ENCODE measurements at regions not wholly inside any gene's neighbourhood (a gene's known extent, or its start where the extent isn't known, plus 50 kb on each side); places are given as distances from the start of the nearest gene placed in this dataset.
"Not testable (repeated sequence)": the region's sequence is repeated elsewhere in the genome, so short reads cannot be mapped to it uniquely, and the experiment has no call there.

- no peak for DNase-seq (ENCODE audit: extremely low read depth in 1 of 11, low read depth in 9 of 11, low spot score in 4 of 11)
These were observed 117.8 kb downstream of the DUSP6 start for GRCh38 chr12:89234324-89235114.

- DNase-seq (ENCODE audit: extremely low read depth in 1 of 11, low read depth in 9 of 11, low spot score in 4 of 11): no peak
These were observed 120.6 kb downstream of the DUSP6 start for GRCh38 chr12:89231686-89232085.

GRCh38 chr12:89230376-89231315 is 121.7 kb downstream of the DUSP6 start:
- DNase-seq (ENCODE audit: extremely low read depth in 1 of 11, low read depth in 9 of 11, low spot score in 4 of 11): peak in 5 of 11 donors; percentile 12 to 47 (median 42)

- no peak for DNase-seq (ENCODE audit: extremely low read depth in 1 of 11, low read depth in 9 of 11, low spot score in 4 of 11)
These were observed 123.8 kb downstream of the DUSP6 start for GRCh38 chr12:89228491-89228890.

GRCh38 chr12:89227774-89228173 is 124.5 kb downstream of the DUSP6 start:
- no peak for DNase-seq (ENCODE audit: extremely low read depth in 1 of 11, low read depth in 9 of 11, low spot score in 4 of 11)

- peak; percentile 31 to 81 (median 49) for DNase-seq (ENCODE audit: extremely low read depth in 1 of 11, low read depth in 9 of 11, low spot score in 4 of 11)
These were observed 126.4 kb downstream of the DUSP6 start for GRCh38 chr12:89225808-89226411.

DNA sequence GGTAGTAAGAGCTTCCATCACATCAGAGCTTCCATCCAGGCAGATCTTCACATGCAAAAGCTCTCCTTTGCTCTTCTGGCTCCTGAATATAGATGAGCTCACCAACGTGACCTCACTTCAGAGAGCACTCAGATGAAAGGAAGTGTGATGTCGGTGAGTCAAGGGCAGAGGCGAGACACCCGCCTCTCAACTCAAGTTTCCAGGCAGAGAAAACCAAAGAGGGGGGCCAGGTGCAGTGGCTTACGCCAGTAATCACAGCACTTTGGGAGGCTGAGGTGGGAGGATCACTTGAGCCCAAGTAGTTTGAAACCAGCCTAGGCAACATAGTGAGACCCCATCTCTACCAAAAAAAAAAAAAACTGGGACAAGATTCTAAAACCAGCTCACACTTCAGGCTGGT is 126.9 kb downstream of the DUSP6 start:
- no peak for DNase-seq (ENCODE audit: extremely low read depth in 1 of 11, low read depth in 9 of 11, low spot score in 4 of 11)

- not testable (repeated sequence) for DNase-seq (ENCODE audit: extremely low read depth in 1 of 11, low read depth in 9 of 11, low spot score in 4 of 11)
These were observed 129.7 kb downstream of the DUSP6 start for GRCh38 chr12:89222580-89222979.

- DNase-seq (ENCODE audit: extremely low read depth in 1 of 11, low read depth in 9 of 11, low spot score in 4 of 11): no peak
These were observed 134.8 kb downstream of the DUSP6 start for GRCh38 chr12:89217472-89217871.

- no peak for DNase-seq (ENCODE audit: extremely low read depth in 1 of 11, low read depth in 9 of 11, low spot score in 4 of 11)
These were observed 135.9 kb downstream of the DUSP6 start for GRCh38 chr12:89216211-89216952.

GRCh38 chr12:89215196-89215595 is 137.1 kb downstream of the DUSP6 start:
- DNase-seq (ENCODE audit: extremely low read depth in 1 of 11, low read depth in 9 of 11, low spot score in 4 of 11): no peak

DNA sequence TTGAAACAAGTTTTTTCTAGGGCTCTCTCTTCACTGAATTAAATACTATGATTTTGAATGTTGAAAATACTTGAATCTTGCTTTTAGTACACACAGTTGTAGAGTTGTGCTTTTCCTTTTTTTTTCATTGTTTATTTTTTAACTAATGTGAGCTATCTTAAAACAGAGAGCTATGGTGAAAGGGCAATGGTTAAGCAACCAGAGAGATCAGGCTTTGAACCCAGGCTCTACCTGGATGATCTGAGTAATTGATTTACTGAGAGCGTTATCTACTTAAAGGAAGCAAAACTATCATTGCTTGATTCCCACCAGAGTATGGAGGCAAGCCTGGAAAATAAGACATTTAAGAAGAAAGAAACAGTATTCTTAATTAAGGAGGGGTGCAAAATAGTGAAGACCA is 138.6 kb downstream of the DUSP6 start:
- no peak for DNase-seq (ENCODE audit: extremely low read depth in 1 of 11, low read depth in 9 of 11, low spot score in 4 of 11)

DNA sequence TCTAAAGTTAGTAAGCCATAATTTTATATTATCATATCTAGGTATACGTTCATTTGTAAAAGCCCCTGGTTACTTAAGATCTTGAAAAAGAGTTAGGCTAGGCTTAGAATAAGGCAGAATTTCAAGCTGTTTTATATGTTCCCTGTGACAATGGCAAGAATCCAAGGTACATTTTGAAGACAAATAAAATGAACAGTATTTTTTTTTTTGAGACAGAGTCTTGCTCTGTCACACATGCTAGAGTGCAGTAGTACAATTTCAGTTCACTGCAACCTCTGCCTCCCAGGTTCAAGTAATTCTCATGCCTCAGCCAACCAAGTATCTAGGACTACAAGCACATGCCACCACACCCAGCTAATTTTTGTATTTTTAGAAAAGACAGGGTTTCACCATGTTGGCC is 139.2 kb downstream of the DUSP6 start:
- DNase-seq (ENCODE audit: extremely low read depth in 1 of 11, low read depth in 9 of 11, low spot score in 4 of 11): no peak

- no peak for DNase-seq (ENCODE audit: extremely low read depth in 1 of 11, low read depth in 9 of 11, low spot score in 4 of 11)
These were observed 139.9 kb downstream of the DUSP6 start for GRCh38 chr12:89212339-89212771.

GRCh38 chr12:89211456-89211855 is 140.8 kb downstream of the DUSP6 start:
- no peak for DNase-seq (ENCODE audit: extremely low read depth in 1 of 11, low read depth in 9 of 11, low spot score in 4 of 11)

DNA sequence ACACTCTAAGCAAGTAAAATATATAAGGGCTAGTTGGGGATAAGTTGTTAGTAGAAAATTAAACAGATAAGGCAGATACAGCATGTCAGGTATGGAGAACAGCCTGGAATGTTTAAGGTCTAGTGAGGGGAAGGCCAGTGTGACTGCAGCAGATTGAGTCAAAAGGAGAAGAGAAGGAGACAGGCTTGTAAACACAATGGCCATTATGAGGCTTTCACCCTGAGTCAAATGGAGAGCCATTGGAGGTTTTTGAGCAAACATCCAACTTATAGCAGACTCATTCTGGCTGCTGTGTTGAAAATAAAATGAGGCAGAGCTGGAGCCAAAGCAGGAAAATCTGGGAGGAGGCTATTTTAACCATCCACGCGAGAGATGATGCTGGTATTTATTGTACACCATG is 142.0 kb downstream of the DUSP6 start:
- DNase-seq (ENCODE audit: extremely low read depth in 1 of 11, low read depth in 9 of 11, low spot score in 4 of 11): no peak

GRCh38 chr12:89208661-89209096 is 143.6 kb downstream of the DUSP6 start:
- DNase-seq (ENCODE audit: extremely low read depth in 1 of 11, low read depth in 9 of 11, low spot score in 4 of 11): no peak

DNA sequence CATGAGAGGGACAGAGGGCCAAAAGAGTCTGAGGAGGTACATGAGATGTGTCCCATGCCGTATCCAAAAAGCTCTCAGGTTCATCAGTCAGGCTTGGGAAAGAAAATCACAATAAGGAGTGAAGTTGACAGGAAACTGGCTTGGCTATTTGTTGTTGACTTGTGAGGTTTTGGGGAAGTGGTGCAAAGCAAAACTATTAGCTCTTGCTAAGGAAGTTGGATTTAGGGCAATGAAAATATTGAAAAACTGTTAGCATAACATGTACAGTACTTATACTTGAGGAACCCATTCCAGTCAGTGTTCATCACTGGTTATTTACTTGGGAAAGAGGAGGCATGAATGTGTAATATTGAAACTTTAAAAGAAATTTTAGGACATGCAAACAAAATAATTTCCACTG is 145.9 kb downstream of the DUSP6 start:
- DNase-seq (ENCODE audit: extremely low read depth in 1 of 11, low read depth in 9 of 11, low spot score in 4 of 11): no peak

- no peak for DNase-seq (ENCODE audit: extremely low read depth in 1 of 11, low read depth in 9 of 11, low spot score in 4 of 11)
These were observed 146.8 kb downstream of the DUSP6 start for GRCh38 chr12:89205517-89205916.

Measured in renal cortex interstitium (tissue), 11 donors.